ENCODE measurements at regions not wholly inside any gene's neighbourhood (a gene's known extent, or its start where the extent isn't known, plus 50 kb on each side); places are given as distances from the start of the nearest gene placed in this dataset.

GRCh38 chr4:15262396-15262795 lies 165.4 kb upstream of the C1QTNF7 start:
- ChIA-PET POLR2A (no interaction called here), CTCF (no interaction called here)
- Histone ChIP-seq H3K9me3 (ENCODE audit: control extremely low read depth in 1 of 5, control insufficient read depth in 4 of 5, insufficient read depth in 2 of 5, low read depth in 1 of 5, low read length in 4 of 5) (peaks cover 0 to 23% (median 0%) of the 10 kb centered on the region in 5 experiments), H3K27me3 (replicated peaks in 2 of 5; ENCODE audit: control insufficient read depth in 4 of 5, insufficient read depth in 5 of 5, low read length in 4 of 5) (no peaks in the 10 kb centered on the region), H3K27ac (ENCODE audit: insufficient read depth in 1 of 2, low read depth in 1 of 2, low read length in 2 of 2, poor library complexity in 1 of 2, severe bottlenecking in 2 of 2) (no peak overlapping the region), H3K4me3 (ENCODE audit: control insufficient read depth in 1 of 7, extremely low read depth in 1 of 7, insufficient read depth in 4 of 7, low read depth in 2 of 7, low read length in 6 of 7) (no peak overlapping the region), H3K4me1 (ENCODE audit: control extremely low read depth in 1 of 4, control insufficient read depth in 4 of 4, insufficient read depth in 4 of 4, low read length in 3 of 4) (no peaks in the 10 kb centered on the region), H3K36me3 (ENCODE audit: control insufficient read depth in 4 of 4, insufficient read depth in 4 of 4, low read length in 3 of 4) (no peaks in the 10 kb centered on the region)
- DNase-seq: peak in 1 of 3 donors; percentile 28

GRCh38 chr4:15270201-15270600 lies 157.6 kb upstream of the C1QTNF7 start:
- ChIA-PET POLR2A (no interaction called here), CTCF (interaction anchor here (0.8 to 1.8 kb wide), 4 partner anchors 12 to 187 kb away, joined by 3 to 4 read pairs (median 4); no protein-coding TSS in a partner anchor)
- peaks cover 4 to 26% (median 6%) of the 10 kb centered on the region in 5 experiments for H3K9me3 ChIP-seq (ENCODE audit: control extremely low read depth in 1 of 5, control insufficient read depth in 4 of 5, insufficient read depth in 2 of 5, low read depth in 1 of 5, low read length in 4 of 5)
- no peak overlapping the region for H3K27ac ChIP-seq (ENCODE audit: insufficient read depth in 1 of 2, low read depth in 1 of 2, low read length in 2 of 2, poor library complexity in 1 of 2, severe bottlenecking in 2 of 2)
- 100% methylated on average over 1 of the region's 2 CpGs for WGBS (ENCODE audit: insufficient coverage)
- H3K4me1 ChIP-seq (ENCODE audit: control extremely low read depth in 1 of 4, control insufficient read depth in 4 of 4, insufficient read depth in 4 of 4, low read length in 3 of 4): no peaks in the 10 kb centered on the region
- no peak for DNase-seq
- no peaks in the 10 kb centered on the region for H3K36me3 ChIP-seq (ENCODE audit: control insufficient read depth in 4 of 4, insufficient read depth in 4 of 4, low read length in 3 of 4)
- no peaks in the 10 kb centered on the region for H3K27me3 ChIP-seq (replicated peaks in 2 of 5; ENCODE audit: control insufficient read depth in 4 of 5, insufficient read depth in 5 of 5, low read length in 4 of 5)
- H3K4me3 ChIP-seq (ENCODE audit: control insufficient read depth in 1 of 7, extremely low read depth in 1 of 7, insufficient read depth in 4 of 7, low read depth in 2 of 7, low read length in 6 of 7): no peak overlapping the region

- no CpG with 5 or more reads among the region's 2 CpGs for WGBS (ENCODE audit: insufficient coverage)
- Histone ChIP-seq H3K27me3 (replicated peaks in 2 of 5; ENCODE audit: control insufficient read depth in 4 of 5, insufficient read depth in 5 of 5, low read length in 4 of 5) (no peaks in the 10 kb centered on the region), H3K4me3 (ENCODE audit: control insufficient read depth in 1 of 7, extremely low read depth in 1 of 7, insufficient read depth in 4 of 7, low read depth in 2 of 7, low read length in 6 of 7) (no peak overlapping the region), H3K9me3 (ENCODE audit: control extremely low read depth in 1 of 5, control insufficient read depth in 4 of 5, insufficient read depth in 2 of 5, low read depth in 1 of 5, low read length in 4 of 5) (no peaks in the 10 kb centered on the region), H3K27ac (ENCODE audit: insufficient read depth in 1 of 2, low read depth in 1 of 2, low read length in 2 of 2, poor library complexity in 1 of 2, severe bottlenecking in 2 of 2) (no peak overlapping the region), H3K36me3 (ENCODE audit: control insufficient read depth in 4 of 4, insufficient read depth in 4 of 4, low read length in 3 of 4) (no peaks in the 10 kb centered on the region), H3K4me1 (ENCODE audit: control extremely low read depth in 1 of 4, control insufficient read depth in 4 of 4, insufficient read depth in 4 of 4, low read length in 3 of 4) (no peaks in the 10 kb centered on the region)
- DNase-seq: no peak
- ChIA-PET POLR2A (interaction anchor here (0.5 kb wide), 1 partner anchor 55 kb away, joined by 3 read pairs; no protein-coding TSS in a partner anchor), CTCF (interaction anchor here (1.1 kb wide), 1 partner anchor 12 kb away, joined by 3 read pairs; no protein-coding TSS in a partner anchor)
Observed at GRCh38 chr4:15286041-15286440, 141.8 kb upstream of the C1QTNF7 start.

GRCh38 chr4:15291122-15291521 lies 136.7 kb upstream of the C1QTNF7 start:
- Histone ChIP-seq H3K27me3 (replicated peaks in 2 of 5; ENCODE audit: control insufficient read depth in 4 of 5, insufficient read depth in 5 of 5, low read length in 4 of 5) (no peaks in the 10 kb centered on the region), H3K4me3 (ENCODE audit: control insufficient read depth in 1 of 7, extremely low read depth in 1 of 7, insufficient read depth in 4 of 7, low read depth in 2 of 7, low read length in 6 of 7) (no peak overlapping the region), H3K9me3 (ENCODE audit: control extremely low read depth in 1 of 5, control insufficient read depth in 4 of 5, insufficient read depth in 2 of 5, low read depth in 1 of 5, low read length in 4 of 5) (no peaks in the 10 kb centered on the region), H3K27ac (ENCODE audit: insufficient read depth in 1 of 2, low read depth in 1 of 2, low read length in 2 of 2, poor library complexity in 1 of 2, severe bottlenecking in 2 of 2) (no peak overlapping the region), H3K4me1 (ENCODE audit: control extremely low read depth in 1 of 4, control insufficient read depth in 4 of 4, insufficient read depth in 4 of 4, low read length in 3 of 4) (peaks cover 5 to 31% (median 8%) of the 10 kb centered on the region in 4 experiments), H3K36me3 (ENCODE audit: control insufficient read depth in 4 of 4, insufficient read depth in 4 of 4, low read length in 3 of 4) (no peaks in the 10 kb centered on the region)
- CTCF ChIA-PET: no interaction called here
- POLR2A ChIA-PET: no interaction called here
- WGBS (ENCODE audit: insufficient coverage): 57% methylated on average over 1 of the region's 1 CpG
- DNase-seq: peak in 1 of 3 donors; percentile 11

- Histone ChIP-seq H3K4me1 (ENCODE audit: control extremely low read depth in 1 of 4, control insufficient read depth in 4 of 4, insufficient read depth in 4 of 4, low read length in 3 of 4) (peaks cover 6 to 31% (median 11%) of the 10 kb centered on the region in 4 experiments), H3K27me3 (replicated peaks in 2 of 5; ENCODE audit: control insufficient read depth in 4 of 5, insufficient read depth in 5 of 5, low read length in 4 of 5) (no peaks in the 10 kb centered on the region), H3K27ac (ENCODE audit: insufficient read depth in 1 of 2, low read depth in 1 of 2, low read length in 2 of 2, poor library complexity in 1 of 2, severe bottlenecking in 2 of 2) (peak overlapping the region in 1 of 2 experiments; percentile 6), H3K36me3 (ENCODE audit: control insufficient read depth in 4 of 4, insufficient read depth in 4 of 4, low read length in 3 of 4) (no peaks in the 10 kb centered on the region), H3K4me3 (ENCODE audit: control insufficient read depth in 1 of 7, extremely low read depth in 1 of 7, insufficient read depth in 4 of 7, low read depth in 2 of 7, low read length in 6 of 7) (no peak overlapping the region), H3K9me3 (ENCODE audit: control extremely low read depth in 1 of 5, control insufficient read depth in 4 of 5, insufficient read depth in 2 of 5, low read depth in 1 of 5, low read length in 4 of 5) (no peaks in the 10 kb centered on the region)
- ChIA-PET POLR2A (interaction anchor here (0.5 to 1.4 kb wide), 3 partner anchors 11 to 981 kb away, joined by 3 to 4 read pairs (median 3); no protein-coding TSS in a partner anchor), CTCF (interaction anchor here (0.6 to 1.6 kb wide), 7 partner anchors 9 to 164 kb away, joined by 3 to 4 read pairs (median 3); no protein-coding TSS in a partner anchor)
- 0% methylated on average over 1 of the region's 2 CpGs for WGBS (ENCODE audit: insufficient coverage)
- DNase-seq: peak; percentile 70 to 91 (median 81)
Observed at GRCh38 chr4:15293711-15294110, 134.1 kb upstream of the C1QTNF7 start.

- 100% methylated on average over 1 of the region's 1 CpG for WGBS (ENCODE audit: insufficient coverage)
- Histone ChIP-seq H3K4me1 (ENCODE audit: control extremely low read depth in 1 of 4, control insufficient read depth in 4 of 4, insufficient read depth in 4 of 4, low read length in 3 of 4) (peaks cover 6 to 31% (median 11%) of the 10 kb centered on the region in 4 experiments), H3K27me3 (replicated peaks in 2 of 5; ENCODE audit: control insufficient read depth in 4 of 5, insufficient read depth in 5 of 5, low read length in 4 of 5) (no peaks in the 10 kb centered on the region), H3K36me3 (ENCODE audit: control insufficient read depth in 4 of 4, insufficient read depth in 4 of 4, low read length in 3 of 4) (no peaks in the 10 kb centered on the region), H3K4me3 (ENCODE audit: control insufficient read depth in 1 of 7, extremely low read depth in 1 of 7, insufficient read depth in 4 of 7, low read depth in 2 of 7, low read length in 6 of 7) (peak overlapping the region in 1 of 7 experiments; percentile 14), H3K9me3 (ENCODE audit: control extremely low read depth in 1 of 5, control insufficient read depth in 4 of 5, insufficient read depth in 2 of 5, low read depth in 1 of 5, low read length in 4 of 5) (no peaks in the 10 kb centered on the region), H3K27ac (ENCODE audit: insufficient read depth in 1 of 2, low read depth in 1 of 2, low read length in 2 of 2, poor library complexity in 1 of 2, severe bottlenecking in 2 of 2) (no peak overlapping the region)
- CTCF ChIA-PET: interaction anchor here (0.6 to 1.6 kb wide), 5 partner anchors 8 to 63 kb away, joined by 3 to 4 read pairs (median 3); no protein-coding TSS in a partner anchor
- POLR2A ChIA-PET: interaction anchor here (0.5 to 1.4 kb wide), 3 partner anchors 11 to 982 kb away, joined by 3 to 4 read pairs (median 3); no protein-coding TSS in a partner anchor
- DNase-seq: no peak
Observed at GRCh38 chr4:15294202-15294601, 133.6 kb upstream of the C1QTNF7 start.

GRCh38 chr4:15294832-15295231 lies 133.0 kb upstream of the C1QTNF7 start:
- H3K27ac ChIP-seq (ENCODE audit: insufficient read depth in 1 of 2, low read depth in 1 of 2, low read length in 2 of 2, poor library complexity in 1 of 2, severe bottlenecking in 2 of 2): no peak overlapping the region
- H3K4me3 ChIP-seq (ENCODE audit: control insufficient read depth in 1 of 7, extremely low read depth in 1 of 7, insufficient read depth in 4 of 7, low read depth in 2 of 7, low read length in 6 of 7): no peak overlapping the region
- WGBS (ENCODE audit: insufficient coverage): no CpG with 5 or more reads among the region's 4 CpGs
- H3K36me3 ChIP-seq (ENCODE audit: control insufficient read depth in 4 of 4, insufficient read depth in 4 of 4, low read length in 3 of 4): no peaks in the 10 kb centered on the region
- H3K27me3 ChIP-seq (replicated peaks in 2 of 5; ENCODE audit: control insufficient read depth in 4 of 5, insufficient read depth in 5 of 5, low read length in 4 of 5): no peaks in the 10 kb centered on the region
- peak; percentile 21 to 43 (median 40) for DNase-seq
- no peaks in the 10 kb centered on the region for H3K9me3 ChIP-seq (ENCODE audit: control extremely low read depth in 1 of 5, control insufficient read depth in 4 of 5, insufficient read depth in 2 of 5, low read depth in 1 of 5, low read length in 4 of 5)
- CTCF ChIA-PET: interaction anchor here (1.0 to 1.6 kb wide), 3 partner anchors 8 to 63 kb away, joined by 3 to 4 read pairs (median 4); no protein-coding TSS in a partner anchor
- POLR2A ChIA-PET: no interaction called here
- H3K4me1 ChIP-seq (ENCODE audit: control extremely low read depth in 1 of 4, control insufficient read depth in 4 of 4, insufficient read depth in 4 of 4, low read length in 3 of 4): peaks cover 6 to 31% (median 11%) of the 10 kb centered on the region in 4 experiments

Data from common myeloid progenitor, CD34-positive (primary cell).